ENCODE measurements at regions not wholly inside any gene's neighbourhood (a gene's known extent, or its start where the extent isn't known, plus 50 kb on each side); places are given as distances from the start of the nearest gene placed in this dataset.

- TF ChIP-seq POLR2AphosphoS5 (IDR thresholded peaks at IDR 0.05; ENCODE audit: insufficient read depth in 1 of 2, low read depth in 1 of 2) (no peak), CTCF (IDR thresholded peaks at IDR 0.05) (peak in 1 of 3 experiments; percentile 21), POLR2A (IDR thresholded peaks at IDR 0.05) (no peak)
Observed at GRCh38 chr4:156169011-156169410, 215.3 kb upstream of the CTSO start.
